ENCODE measurements at regions not wholly inside any gene's neighbourhood (a gene's known extent, or its start where the extent isn't known, plus 50 kb on each side); places are given as distances from the start of the nearest gene placed in this dataset.

DNA sequence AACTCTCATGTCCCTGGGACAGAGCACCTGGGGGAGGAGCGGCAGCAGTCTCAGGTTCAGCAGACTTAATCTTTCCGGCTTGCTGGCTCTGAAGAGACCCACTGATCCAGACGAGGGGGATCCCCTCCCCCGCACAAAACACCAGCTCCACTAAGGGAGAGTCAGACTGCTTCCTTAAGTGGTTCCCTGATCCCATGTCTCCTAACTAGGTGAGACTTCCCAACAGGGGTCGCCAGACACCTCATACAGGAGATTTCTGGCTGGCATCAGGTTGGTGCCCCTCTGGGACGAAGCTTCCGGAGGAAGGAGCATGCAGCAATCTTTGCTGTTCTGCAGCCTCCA lies 157.2 kb upstream of the TMEM45B start:
- TF ChIP-seq, protein P1, sequence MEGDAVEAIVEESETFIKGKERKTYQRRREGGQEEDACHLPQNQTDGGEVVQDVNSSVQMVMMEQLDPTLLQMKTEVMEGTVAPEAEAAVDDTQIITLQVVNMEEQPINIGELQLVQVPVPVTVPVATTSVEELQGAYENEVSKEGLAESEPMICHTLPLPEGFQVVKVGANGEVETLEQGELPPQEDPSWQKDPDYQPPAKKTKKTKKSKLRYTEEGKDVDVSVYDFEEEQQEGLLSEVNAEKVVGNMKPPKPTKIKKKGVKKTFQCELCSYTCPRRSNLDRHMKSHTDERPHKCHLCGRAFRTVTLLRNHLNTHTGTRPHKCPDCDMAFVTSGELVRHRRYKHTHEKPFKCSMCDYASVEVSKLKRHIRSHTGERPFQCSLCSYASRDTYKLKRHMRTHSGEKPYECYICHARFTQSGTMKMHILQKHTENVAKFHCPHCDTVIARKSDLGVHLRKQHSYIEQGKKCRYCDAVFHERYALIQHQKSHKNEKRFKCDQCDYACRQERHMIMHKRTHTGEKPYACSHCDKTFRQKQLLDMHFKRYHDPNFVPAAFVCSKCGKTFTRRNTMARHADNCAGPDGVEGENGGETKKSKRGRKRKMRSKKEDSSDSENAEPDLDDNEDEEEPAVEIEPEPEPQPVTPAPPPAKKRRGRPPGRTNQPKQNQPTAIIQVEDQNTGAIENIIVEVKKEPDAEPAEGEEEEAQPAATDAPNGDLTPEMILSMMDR (IDR thresholded peaks at IDR 0.05): no peak
- TF ChIP-seq EZH2 (IDR thresholded peaks at IDR 0.05; ENCODE audit: borderline replicate concordance, insufficient read depth, low read depth, low read length, poor library complexity, severe bottlenecking): no peak

Data from B cell (primary cell).